Body of pancreas (tissue), 4 donors: ENCODE measurements at regions not wholly inside any gene's neighbourhood (a gene's known extent, or its start where the extent isn't known, plus 50 kb on each side); places are given as distances from the start of the nearest gene placed in this dataset.
"Not testable (repeated sequence)": the region's sequence is repeated elsewhere in the genome, so short reads cannot be mapped to it uniquely, and the experiment has no call there.

Experiments used
- ATAC-seq: fragments of 150-250 bp; one replicate; pipeline ENCODE4 v1.9.1; 2016
- DNase-seq, 4 donors: peaks; one replicate each; pipeline ENCODE4 v3.0.0-alpha.2; 2019
- H3K27ac ChIP-seq, 4 donors: fragments of 200-600 bp; sonication (generic); 1 replicate in 3 of 4; 2 replicates in 1 of 4; pipeline versions ENCODE4 v1.5.1 to v1.6.1; 2016 to 2019; ENCODE audit warnings: mild to moderate bottlenecking in 1 of 4, mixed read lengths in 1 of 4, moderate library complexity in 1 of 4
- H3K27me3 ChIP-seq, 2 donors: fragments of 200-600 bp; sonication (generic); one replicate each; pipeline ENCODE4 v1.6.0; 2016; ENCODE audit warnings: mild to moderate bottlenecking in 1 of 2
- H3K36me3 ChIP-seq, 2 donors: fragments of 200-600 bp; sonication (generic); replicated peaks in 1 of 2; 2 replicates each; pipeline ENCODE4 v1.5.1; 2016; ENCODE audit warnings: low read depth in 2 of 2; ENCODE audit not compliant: insufficient read depth in 1 of 2
- H3K4me1 ChIP-seq: fragments of 200-600 bp; sonication (generic); one replicate; pipeline ENCODE4 v1.6.0; 2016
- H3K4me3 ChIP-seq, 2 donors: fragments of 200-600 bp; sonication (generic); 1 replicate in 1 of 2; 2 replicates in 1 of 2; pipeline ENCODE4 v1.5.1; 2016 to 2019
- H3K9me3 ChIP-seq, 3 donors: fragments of 200-600 bp; sonication (generic); 1 replicate in 2 of 3; 2 replicates in 1 of 3; pipeline ENCODE4 v1.5.1; 2016
- CTCF ChIP-seq, 7 experiments: fragments of 450-650 bp in 4 of 7; fragments of 200-600 bp in 3 of 7; sonication (generic) in 3 of 7; IDR thresholded peaks; one replicate each; pipeline ENCODE4 v1.5.1; 2016 to 2019; ENCODE audit warnings: antibody characterized with exemption in 7 of 7
- POLR2A ChIP-seq, 3 donors: fragments of 450-650 bp; IDR thresholded peaks; one replicate each; pipeline ENCODE4 v1.6.1; 2016; ENCODE audit warnings: antibody characterized with exemption in 3 of 3, mild to moderate bottlenecking in 2 of 3
- WGBS, 2 donors: methylation state at CpG; one replicate each; pipeline ENCODE4 v1.1.5; 2017; 5-methylcytosine and 5-hydroxymethylcytosine counted together
- intact Hi-C: fragments of 100-400 bp; cut with DNase I; formaldehyde crosslinking; loops from one replicate; pipeline ENCODE4 v1.15.1; 2023

GRCh38 chrX:82734140-82734539, 774.0 kb upstream of the POU3F4 start:
- no peak for ATAC-seq
- no peaks in the 10 kb centered on the region for H3K4me1 ChIP-seq
- H3K27ac ChIP-seq = no peak overlapping the region
- no peaks in the 10 kb centered on the region for H3K27me3 ChIP-seq
- no peak for DNase-seq
- H3K36me3 ChIP-seq = no peaks in the 10 kb centered on the region
- H3K4me3 ChIP-seq = no peak overlapping the region
- no peaks in the 10 kb centered on the region for H3K9me3 ChIP-seq
- no peak for TF ChIP-seq CTCF (IDR thresholded peaks at IDR 0.05)
- intact Hi-C loops = no loop called here

GRCh38 chrX:82738313-82738712, 769.8 kb upstream of the POU3F4 start:
- intact Hi-C loops, ATAC-seq, H3K27me3 ChIP-seq, H3K4me3 ChIP-seq, H3K4me1 ChIP-seq, DNase-seq, H3K27ac ChIP-seq, H3K36me3 ChIP-seq, H3K9me3 ChIP-seq: not testable (repeated sequence)
- WGBS, 2 donors = 95 to 100% methylated on average over 4 to 8 of the region's 20 CpGs

- Histone ChIP-seq H3K27ac (no peak overlapping the region), H3K36me3 (no peaks in the 10 kb centered on the region), H3K4me3 (no peak overlapping the region), H3K27me3 (no peaks in the 10 kb centered on the region), H3K4me1 (no peaks in the 10 kb centered on the region), H3K9me3 (no peaks in the 10 kb centered on the region)
- TF ChIP-seq POLR2A (IDR thresholded peaks at IDR 0.05) (no peak), CTCF (IDR thresholded peaks at IDR 0.05) (no peak)
- DNase-seq (no peak), ATAC-seq (no peak)
- WGBS, 2 donors = 48 to 55% methylated on average over 3 of the region's 3 CpGs
- intact Hi-C loops = no loop called here
Measured at GRCh38 chrX:82742351-82742750, 765.7 kb upstream of the POU3F4 start.

- 15 to 18% methylated on average over 5 of the region's 5 CpGs for WGBS, 2 donors
- intact Hi-C loops = not testable (repeated sequence)
- DNase-seq = peak; percentile 35 to 72 (median 45)
Measured at GRCh38 chrX:82745725-82746124, 762.4 kb upstream of the POU3F4 start.

GRCh38 chrX:82748906-82749505, 759.1 kb upstream of the POU3F4 start:
- TF ChIP-seq POLR2A (IDR thresholded peaks at IDR 0.05) = no peak
- TF ChIP-seq CTCF (IDR thresholded peaks at IDR 0.05) = no peak
- DNase-seq = no peak
- Histone ChIP-seq H3K27me3 (no peaks in the 10 kb centered on the region), H3K9me3 (no peaks in the 10 kb centered on the region), H3K4me3 (no peak overlapping the region), H3K4me1 (no peaks in the 10 kb centered on the region), H3K36me3 (no peaks in the 10 kb centered on the region), H3K27ac (no peak overlapping the region)
- 46 to 62% methylated on average over 2 of the region's 2 CpGs for WGBS, 2 donors
- intact Hi-C loops = no loop called here
- no peak for ATAC-seq

More at GRCh38 chrX:82745725-82746124, 762.4 kb upstream of the POU3F4 start:
- H3K4me1 ChIP-seq, ATAC-seq, H3K4me3 ChIP-seq, H3K9me3 ChIP-seq, H3K36me3 ChIP-seq, H3K27me3 ChIP-seq: not testable (repeated sequence)
- peak overlapping the region in 1 of 4 donors; percentile 39 for H3K27ac ChIP-seq

- H3K27ac ChIP-seq = no peak overlapping the region
- intact Hi-C loops = no loop called here
- WGBS, 2 donors = 66 to 69% methylated on average over 6 of the region's 6 CpGs
- no peaks in the 10 kb centered on the region for H3K4me1 ChIP-seq
- TF ChIP-seq CTCF (IDR thresholded peaks at IDR 0.05) (no peak), POLR2A (IDR thresholded peaks at IDR 0.05) (no peak)
- H3K9me3 ChIP-seq = no peaks in the 10 kb centered on the region
- no peak overlapping the region for H3K4me3 ChIP-seq
- DNase-seq (no peak), ATAC-seq (no peak)
- no peaks in the 10 kb centered on the region for H3K36me3 ChIP-seq
- no peaks in the 10 kb centered on the region for H3K27me3 ChIP-seq
Measured at GRCh38 chrX:82756272-82756671, 751.8 kb upstream of the POU3F4 start.
